ENCODE measurements at regions not wholly inside any gene's neighbourhood (a gene's known extent, or its start where the extent isn't known, plus 50 kb on each side); places are given as distances from the start of the nearest gene placed in this dataset.

- TF ChIP-seq CTCF (IDR thresholded peaks at IDR 0.05) (no peak), EP300 (IDR thresholded peaks at IDR 0.05) (no peak)
These were observed 562.7 kb downstream of the PPARGC1A start for GRCh38 chr4:23327120-23327519.
